ENCODE measurements at regions not wholly inside any gene's neighbourhood (a gene's known extent, or its start where the extent isn't known, plus 50 kb on each side); places are given as distances from the start of the nearest gene placed in this dataset.

DNA sequence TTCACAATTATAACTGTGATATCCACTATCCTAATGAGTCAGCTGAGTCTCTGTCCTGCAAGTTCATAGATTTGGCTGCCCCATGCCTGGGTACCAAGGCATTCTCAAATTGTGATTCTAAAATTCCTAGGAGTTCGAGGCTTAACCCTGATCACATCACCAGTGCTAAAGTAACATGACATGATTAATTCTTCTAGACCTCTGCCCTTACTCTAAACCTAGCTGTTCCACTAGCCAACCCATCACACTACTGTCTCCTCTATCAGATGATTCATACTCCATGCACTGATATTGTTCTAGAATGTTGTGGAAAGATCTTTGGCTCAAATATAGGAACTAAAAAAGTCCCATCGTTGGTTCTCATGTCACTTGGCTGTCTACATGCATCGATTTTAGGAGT lies 487.6 kb downstream of the PIK3C3 start:
- TF ChIP-seq, protein P1, sequence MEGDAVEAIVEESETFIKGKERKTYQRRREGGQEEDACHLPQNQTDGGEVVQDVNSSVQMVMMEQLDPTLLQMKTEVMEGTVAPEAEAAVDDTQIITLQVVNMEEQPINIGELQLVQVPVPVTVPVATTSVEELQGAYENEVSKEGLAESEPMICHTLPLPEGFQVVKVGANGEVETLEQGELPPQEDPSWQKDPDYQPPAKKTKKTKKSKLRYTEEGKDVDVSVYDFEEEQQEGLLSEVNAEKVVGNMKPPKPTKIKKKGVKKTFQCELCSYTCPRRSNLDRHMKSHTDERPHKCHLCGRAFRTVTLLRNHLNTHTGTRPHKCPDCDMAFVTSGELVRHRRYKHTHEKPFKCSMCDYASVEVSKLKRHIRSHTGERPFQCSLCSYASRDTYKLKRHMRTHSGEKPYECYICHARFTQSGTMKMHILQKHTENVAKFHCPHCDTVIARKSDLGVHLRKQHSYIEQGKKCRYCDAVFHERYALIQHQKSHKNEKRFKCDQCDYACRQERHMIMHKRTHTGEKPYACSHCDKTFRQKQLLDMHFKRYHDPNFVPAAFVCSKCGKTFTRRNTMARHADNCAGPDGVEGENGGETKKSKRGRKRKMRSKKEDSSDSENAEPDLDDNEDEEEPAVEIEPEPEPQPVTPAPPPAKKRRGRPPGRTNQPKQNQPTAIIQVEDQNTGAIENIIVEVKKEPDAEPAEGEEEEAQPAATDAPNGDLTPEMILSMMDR (IDR thresholded peaks at IDR 0.05): no peak
- no peak for TF ChIP-seq POLR2A (IDR thresholded peaks at IDR 0.05)

Data from testis (tissue), 2 donors.